ENCODE measurements at regions not wholly inside any gene's neighbourhood (a gene's known extent, or its start where the extent isn't known, plus 50 kb on each side); places are given as distances from the start of the nearest gene placed in this dataset.

DNA sequence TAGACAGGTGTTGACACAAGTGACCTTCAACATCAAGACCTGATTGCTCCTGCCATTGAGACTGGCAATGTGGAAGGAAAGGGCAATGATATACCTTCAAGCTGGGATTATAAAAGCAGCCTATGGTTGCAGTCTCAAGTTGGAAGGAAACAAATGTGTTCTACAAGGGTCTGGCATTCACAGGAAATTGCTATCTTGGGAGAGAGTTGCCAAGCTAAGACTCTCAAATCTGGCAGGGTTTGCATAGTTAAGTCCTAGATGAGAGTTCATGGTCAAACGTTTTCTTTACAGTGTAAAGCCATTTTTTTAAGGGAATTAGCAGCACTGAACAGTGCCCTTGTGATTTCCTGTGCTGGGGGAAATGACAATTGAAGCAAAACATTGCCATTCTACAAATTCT lies 546.9 kb upstream of the CFAP20DC start:
- TF ChIP-seq, protein P1, sequence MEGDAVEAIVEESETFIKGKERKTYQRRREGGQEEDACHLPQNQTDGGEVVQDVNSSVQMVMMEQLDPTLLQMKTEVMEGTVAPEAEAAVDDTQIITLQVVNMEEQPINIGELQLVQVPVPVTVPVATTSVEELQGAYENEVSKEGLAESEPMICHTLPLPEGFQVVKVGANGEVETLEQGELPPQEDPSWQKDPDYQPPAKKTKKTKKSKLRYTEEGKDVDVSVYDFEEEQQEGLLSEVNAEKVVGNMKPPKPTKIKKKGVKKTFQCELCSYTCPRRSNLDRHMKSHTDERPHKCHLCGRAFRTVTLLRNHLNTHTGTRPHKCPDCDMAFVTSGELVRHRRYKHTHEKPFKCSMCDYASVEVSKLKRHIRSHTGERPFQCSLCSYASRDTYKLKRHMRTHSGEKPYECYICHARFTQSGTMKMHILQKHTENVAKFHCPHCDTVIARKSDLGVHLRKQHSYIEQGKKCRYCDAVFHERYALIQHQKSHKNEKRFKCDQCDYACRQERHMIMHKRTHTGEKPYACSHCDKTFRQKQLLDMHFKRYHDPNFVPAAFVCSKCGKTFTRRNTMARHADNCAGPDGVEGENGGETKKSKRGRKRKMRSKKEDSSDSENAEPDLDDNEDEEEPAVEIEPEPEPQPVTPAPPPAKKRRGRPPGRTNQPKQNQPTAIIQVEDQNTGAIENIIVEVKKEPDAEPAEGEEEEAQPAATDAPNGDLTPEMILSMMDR (conservative IDR thresholded peaks at IDR 0.05) = no peak
- no peak for TF ChIP-seq EZH2 (IDR thresholded peaks at IDR 0.05; ENCODE audit: low read depth)

Measured in PC-9 (cell line).